Endothelial cell (in vitro differentiated cells): ENCODE measurements at regions not wholly inside any gene's neighbourhood (a gene's known extent, or its start where the extent isn't known, plus 50 kb on each side); places are given as distances from the start of the nearest gene placed in this dataset.

ENCODE experiments used
- DNase-seq: peaks from one replicate; pipeline ENCODE4 v3.0.0; 2021; ENCODE audit warnings: low spot score
- H3K27ac Mint-ChIP-seq: one replicate; pipeline ENCODE4 v1.8.0; 2021; ENCODE audit warnings: mixed read lengths, inconsistent platforms; ENCODE audit not compliant: unreplicated experiment
- H3K27me3 Mint-ChIP-seq: one replicate; pipeline ENCODE4 v1.8.0; 2021; ENCODE audit warnings: mild to moderate bottlenecking, moderate library complexity, mixed read lengths, inconsistent platforms; ENCODE audit not compliant: unreplicated experiment
- H3K36me3 Mint-ChIP-seq: one replicate; pipeline ENCODE4 v1.8.0; 2021; ENCODE audit warnings: mild to moderate bottlenecking, low read depth, mixed read lengths, inconsistent platforms; ENCODE audit not compliant: unreplicated experiment
- H3K4me1 Mint-ChIP-seq: one replicate; pipeline ENCODE4 v1.8.0; 2021; ENCODE audit warnings: mild to moderate bottlenecking, mixed read lengths, inconsistent platforms; ENCODE audit not compliant: unreplicated experiment
- H3K4me3 Mint-ChIP-seq: one replicate; pipeline ENCODE4 v1.8.0; 2021; ENCODE audit warnings: mild to moderate bottlenecking, mixed read lengths, inconsistent platforms; ENCODE audit not compliant: unreplicated experiment
- H3K9me3 Mint-ChIP-seq: one replicate; pipeline ENCODE4 v1.8.0; 2021; ENCODE audit warnings: mixed read lengths, inconsistent platforms; ENCODE audit not compliant: unreplicated experiment
- TF ChIP-seq, protein P1 (sequence below): fragments of 200-600 bp; sonication (generic); IDR thresholded peaks from one replicate; pipeline ENCODE4 v1.5.0; 2021; ENCODE audit warnings: antibody characterized with exemption; ENCODE audit not compliant: unreplicated experiment

DNA sequence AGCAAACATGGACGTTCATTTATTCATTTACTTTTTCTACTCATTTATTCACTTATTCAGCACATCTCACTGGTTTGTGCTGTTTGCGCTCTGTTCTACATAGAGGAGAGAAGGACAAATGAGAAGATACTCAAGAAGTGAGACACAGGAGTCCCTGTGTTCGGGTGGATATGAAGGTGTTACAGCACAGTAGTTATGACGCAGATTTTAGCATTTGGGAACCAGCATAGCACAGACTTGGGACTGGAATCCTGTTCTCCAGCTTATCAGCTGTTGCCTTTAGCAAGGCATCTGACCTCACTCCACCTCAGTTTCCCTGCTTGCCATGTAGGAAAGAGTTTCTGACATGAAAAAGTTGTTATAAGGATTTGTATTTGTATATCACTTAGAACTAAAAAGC is 430.1 kb downstream of the MAFB start:
- no peak overlapping the region for H3K27ac Mint-ChIP-seq
- H3K9me3 Mint-ChIP-seq: no peaks in the 10 kb centered on the region
- H3K4me3 Mint-ChIP-seq: no peak overlapping the region
- TF ChIP-seq, protein P1, sequence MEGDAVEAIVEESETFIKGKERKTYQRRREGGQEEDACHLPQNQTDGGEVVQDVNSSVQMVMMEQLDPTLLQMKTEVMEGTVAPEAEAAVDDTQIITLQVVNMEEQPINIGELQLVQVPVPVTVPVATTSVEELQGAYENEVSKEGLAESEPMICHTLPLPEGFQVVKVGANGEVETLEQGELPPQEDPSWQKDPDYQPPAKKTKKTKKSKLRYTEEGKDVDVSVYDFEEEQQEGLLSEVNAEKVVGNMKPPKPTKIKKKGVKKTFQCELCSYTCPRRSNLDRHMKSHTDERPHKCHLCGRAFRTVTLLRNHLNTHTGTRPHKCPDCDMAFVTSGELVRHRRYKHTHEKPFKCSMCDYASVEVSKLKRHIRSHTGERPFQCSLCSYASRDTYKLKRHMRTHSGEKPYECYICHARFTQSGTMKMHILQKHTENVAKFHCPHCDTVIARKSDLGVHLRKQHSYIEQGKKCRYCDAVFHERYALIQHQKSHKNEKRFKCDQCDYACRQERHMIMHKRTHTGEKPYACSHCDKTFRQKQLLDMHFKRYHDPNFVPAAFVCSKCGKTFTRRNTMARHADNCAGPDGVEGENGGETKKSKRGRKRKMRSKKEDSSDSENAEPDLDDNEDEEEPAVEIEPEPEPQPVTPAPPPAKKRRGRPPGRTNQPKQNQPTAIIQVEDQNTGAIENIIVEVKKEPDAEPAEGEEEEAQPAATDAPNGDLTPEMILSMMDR: no peak
- peaks cover 22% of the 10 kb centered on the region for H3K4me1 Mint-ChIP-seq
- H3K36me3 Mint-ChIP-seq: no peaks in the 10 kb centered on the region
- peaks cover 3% of the 10 kb centered on the region for H3K27me3 Mint-ChIP-seq
- DNase-seq: no peak

DNA sequence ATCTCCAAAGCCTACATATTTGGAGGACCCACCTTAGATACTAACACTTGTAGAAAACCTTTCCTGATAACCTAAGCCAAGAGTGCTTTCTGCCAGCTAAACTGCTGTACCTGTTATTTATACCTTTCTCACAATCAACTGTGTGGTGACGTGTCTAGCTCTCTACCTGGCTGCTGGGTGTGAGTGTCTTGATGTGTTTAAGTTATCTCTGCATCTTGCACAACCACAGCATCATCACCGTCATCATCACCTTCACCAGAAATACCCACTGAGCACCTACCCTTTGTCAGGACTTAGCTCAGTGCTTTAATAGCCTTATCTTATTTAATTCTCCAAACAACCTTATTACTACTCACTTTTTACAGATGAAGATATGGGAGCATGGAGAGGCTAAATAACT is 431.3 kb downstream of the MAFB start:
- H3K9me3 Mint-ChIP-seq: no peaks in the 10 kb centered on the region
- no peak overlapping the region for H3K4me3 Mint-ChIP-seq
- H3K27me3 Mint-ChIP-seq: peaks cover 2% of the 10 kb centered on the region
- H3K36me3 Mint-ChIP-seq: no peaks in the 10 kb centered on the region
- no peak overlapping the region for H3K27ac Mint-ChIP-seq
- TF ChIP-seq, protein P1: no peak
- peaks cover 17% of the 10 kb centered on the region for H3K4me1 Mint-ChIP-seq
- no peak for DNase-seq

DNA sequence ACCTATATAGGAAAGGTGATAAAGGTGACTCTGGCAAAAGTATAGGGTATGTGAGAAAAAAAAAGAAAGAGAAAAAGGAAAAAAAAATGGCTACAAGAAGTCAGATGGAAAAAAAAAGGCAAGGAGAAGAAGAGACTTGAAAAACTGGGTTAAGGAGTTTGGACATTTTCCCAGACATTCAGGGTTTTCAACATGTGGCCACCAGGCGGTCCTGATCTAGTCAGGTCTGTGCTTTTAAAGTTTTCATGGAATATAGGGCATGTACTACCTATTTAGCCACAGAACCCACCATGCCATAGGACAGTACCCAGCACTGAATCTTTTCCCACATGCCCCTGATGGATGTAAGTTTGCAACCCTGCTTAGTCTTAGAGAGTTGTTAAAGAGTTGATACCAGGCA is 433.7 kb downstream of the MAFB start:
- Mint-ChIP-seq H3K9me3 (no peaks in the 10 kb centered on the region), H3K4me3 (no peak overlapping the region), H3K27me3 (no peaks in the 10 kb centered on the region), H3K36me3 (no peaks in the 10 kb centered on the region), H3K27ac (no peak overlapping the region), H3K4me1 (peaks cover 5% of the 10 kb centered on the region)
- DNase-seq: no peak
- TF ChIP-seq, protein P1: peak; percentile 56

DNA sequence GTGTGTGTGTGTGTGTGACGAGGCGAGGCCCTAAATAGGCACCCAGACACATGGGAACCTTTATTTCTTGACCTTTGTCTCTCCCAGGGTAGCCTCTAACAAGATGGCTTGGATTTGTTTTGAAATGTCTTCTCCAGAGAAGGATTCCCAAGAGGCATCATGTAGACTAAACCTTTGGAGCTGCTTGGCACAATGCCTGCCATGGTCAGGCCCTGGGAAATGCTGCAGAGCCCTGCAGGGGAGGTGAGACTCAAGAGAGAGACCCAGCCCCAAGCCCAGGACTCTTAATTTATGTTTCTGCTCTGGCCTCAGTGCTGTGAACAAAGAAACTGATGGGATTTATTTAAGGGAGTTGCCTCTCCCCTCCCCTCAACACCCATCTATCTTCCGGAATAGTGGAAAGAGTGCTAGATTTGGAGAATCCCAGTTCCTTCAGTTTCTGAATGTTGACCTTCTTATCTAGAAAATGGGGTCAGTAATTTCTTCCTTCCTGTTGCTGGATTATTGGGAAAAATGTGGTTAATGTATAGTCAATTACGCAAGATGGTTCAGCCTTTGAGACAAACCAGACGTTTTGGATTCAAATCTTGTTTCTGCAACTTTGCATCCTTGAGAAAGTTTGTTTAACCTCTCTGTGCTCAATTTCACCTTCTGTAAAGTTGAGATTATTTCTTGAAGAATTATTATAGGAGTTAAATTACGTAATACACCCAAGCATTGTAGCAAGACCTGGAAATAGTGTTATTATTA is 434.8 kb downstream of the MAFB start:
- no peak overlapping the region for H3K27ac Mint-ChIP-seq
- no peaks in the 10 kb centered on the region for H3K36me3 Mint-ChIP-seq
- no peak overlapping the region for H3K4me3 Mint-ChIP-seq
- DNase-seq: no peak
- H3K9me3 Mint-ChIP-seq: no peaks in the 10 kb centered on the region
- H3K27me3 Mint-ChIP-seq: no peaks in the 10 kb centered on the region
- peaks cover 5% of the 10 kb centered on the region for H3K4me1 Mint-ChIP-seq
- TF ChIP-seq, protein P1: no peak

DNA sequence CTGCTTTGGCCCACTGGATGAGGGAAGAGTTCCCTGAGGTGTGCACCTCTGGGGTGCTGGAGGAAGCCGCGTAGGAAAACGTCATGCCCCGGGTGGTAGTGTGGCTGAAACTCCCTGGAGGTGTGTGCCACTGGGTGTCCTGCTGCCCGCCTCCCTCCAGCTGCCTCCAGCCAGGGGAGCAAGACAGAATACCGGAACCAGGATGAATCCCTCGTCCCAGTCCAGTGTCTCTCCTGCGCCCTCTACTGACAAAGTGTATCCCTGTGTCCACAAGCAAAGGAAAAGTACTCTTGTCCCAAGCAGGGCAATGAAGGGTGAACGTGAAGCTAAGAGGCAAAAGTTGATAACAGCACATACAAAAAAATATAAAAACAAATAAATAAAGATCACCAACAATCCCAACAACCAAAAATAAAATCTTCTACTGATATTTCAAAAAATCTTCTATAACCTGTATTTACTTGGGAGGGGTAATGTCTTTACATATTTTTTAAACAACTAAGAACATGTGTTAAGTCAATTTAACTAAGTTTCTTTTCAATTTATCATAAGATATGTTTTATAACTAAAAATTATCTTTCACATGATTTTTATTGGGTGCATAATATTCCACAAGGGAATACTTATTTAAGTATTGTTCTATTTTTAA is 437.6 kb downstream of the MAFB start:
- no peaks in the 10 kb centered on the region for H3K36me3 Mint-ChIP-seq
- TF ChIP-seq, protein P1: no peak
- H3K27me3 Mint-ChIP-seq: no peaks in the 10 kb centered on the region
- H3K4me1 Mint-ChIP-seq: peaks cover 5% of the 10 kb centered on the region
- H3K9me3 Mint-ChIP-seq: no peaks in the 10 kb centered on the region
- H3K27ac Mint-ChIP-seq: no peak overlapping the region
- DNase-seq: peak; percentile 46
- H3K4me3 Mint-ChIP-seq: no peak overlapping the region
